Tibial nerve (tissue), 4 donors: ENCODE measurements at regions not wholly inside any gene's neighbourhood (a gene's known extent, or its start where the extent isn't known, plus 50 kb on each side); places are given as distances from the start of the nearest gene placed in this dataset.

Experiments
- EP300 ChIP-seq, 2 donors: sonication (generic); formaldehyde crosslinking; IDR thresholded peaks; one replicate each; pipeline ENCODE4 v1.6.1; 2017; ENCODE audit warnings: antibody characterized with exemption in 2 of 2, mild to moderate bottlenecking in 1 of 2
- TF ChIP-seq, protein P1 (sequence below), 5 experiments: fragments of 200-600 bp in 3 of 5; fragments of 450-650 bp in 2 of 5; sonication (generic) in 3 of 5; IDR thresholded peaks; one replicate each; pipeline ENCODE4 v1.5.1; 2016 to 2019; ENCODE audit warnings: antibody characterized with exemption in 5 of 5, mild to moderate bottlenecking in 3 of 5, moderate library complexity in 2 of 5

DNA sequence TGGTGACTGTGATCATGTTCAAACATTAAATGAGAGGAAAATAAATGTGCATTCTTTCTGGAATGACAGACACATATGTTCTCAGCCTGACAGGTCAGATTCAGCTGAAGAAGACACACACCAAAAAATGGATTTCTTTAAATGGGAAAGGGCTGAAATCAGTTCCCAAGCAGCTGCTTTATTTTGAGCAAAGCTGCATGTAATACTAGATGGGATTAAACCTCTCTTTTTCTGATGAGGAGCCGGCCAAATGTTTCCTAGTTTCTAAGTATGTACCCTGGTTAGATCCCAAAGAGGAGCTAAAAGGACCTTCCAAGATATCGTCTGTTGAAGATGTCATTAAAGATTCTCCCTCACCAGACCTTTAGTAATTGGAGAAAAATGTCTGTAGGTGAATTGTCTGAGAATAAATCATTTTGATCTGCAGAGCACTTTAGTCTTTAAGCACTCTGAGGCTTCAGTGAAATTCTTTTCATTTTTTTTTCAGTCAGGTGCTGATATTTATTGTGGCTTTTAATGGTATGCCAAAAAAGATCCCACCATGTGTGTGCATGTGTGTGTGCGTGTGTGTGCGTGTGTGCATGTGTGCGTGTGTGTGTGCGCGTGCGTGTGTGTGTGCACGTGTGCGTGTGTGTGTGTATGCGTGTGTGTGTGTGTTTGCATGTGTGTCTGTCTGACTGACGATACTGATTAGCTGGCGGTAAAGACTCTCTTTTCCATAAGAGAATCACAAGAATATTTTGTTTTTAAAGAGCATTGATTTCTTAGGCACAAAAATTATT is 175.8 kb downstream of the IRS1 start:
- no peak for TF ChIP-seq EP300 (IDR thresholded peaks at IDR 0.05)
- TF ChIP-seq, protein P1, sequence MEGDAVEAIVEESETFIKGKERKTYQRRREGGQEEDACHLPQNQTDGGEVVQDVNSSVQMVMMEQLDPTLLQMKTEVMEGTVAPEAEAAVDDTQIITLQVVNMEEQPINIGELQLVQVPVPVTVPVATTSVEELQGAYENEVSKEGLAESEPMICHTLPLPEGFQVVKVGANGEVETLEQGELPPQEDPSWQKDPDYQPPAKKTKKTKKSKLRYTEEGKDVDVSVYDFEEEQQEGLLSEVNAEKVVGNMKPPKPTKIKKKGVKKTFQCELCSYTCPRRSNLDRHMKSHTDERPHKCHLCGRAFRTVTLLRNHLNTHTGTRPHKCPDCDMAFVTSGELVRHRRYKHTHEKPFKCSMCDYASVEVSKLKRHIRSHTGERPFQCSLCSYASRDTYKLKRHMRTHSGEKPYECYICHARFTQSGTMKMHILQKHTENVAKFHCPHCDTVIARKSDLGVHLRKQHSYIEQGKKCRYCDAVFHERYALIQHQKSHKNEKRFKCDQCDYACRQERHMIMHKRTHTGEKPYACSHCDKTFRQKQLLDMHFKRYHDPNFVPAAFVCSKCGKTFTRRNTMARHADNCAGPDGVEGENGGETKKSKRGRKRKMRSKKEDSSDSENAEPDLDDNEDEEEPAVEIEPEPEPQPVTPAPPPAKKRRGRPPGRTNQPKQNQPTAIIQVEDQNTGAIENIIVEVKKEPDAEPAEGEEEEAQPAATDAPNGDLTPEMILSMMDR (IDR thresholded peaks at IDR 0.05), result no peak
